Testis (tissue), 2 donors: ENCODE measurements at regions not wholly inside any gene's neighbourhood (a gene's known extent, or its start where the extent isn't known, plus 50 kb on each side); places are given as distances from the start of the nearest gene placed in this dataset.

ENCODE experiments used
- DNase-seq: peaks from one replicate; pipeline ENCODE4 v3.0.0-alpha.2; 2019
- H3K27ac ChIP-seq, 2 donors: fragments of 200-600 bp; sonication (generic); one replicate each; pipeline ENCODE4 v1.5.1; 2019
- H3K27me3 ChIP-seq: fragments of 200-600 bp; sonication (generic); one replicate; pipeline ENCODE4 v1.5.1; 2019
- H3K36me3 ChIP-seq: fragments of 200-600 bp; sonication (generic); one replicate; pipeline ENCODE4 v1.5.1; 2017; ENCODE audit warnings: low read depth; ENCODE audit errors: missing control alignments
- H3K4me1 ChIP-seq: fragments of 200-600 bp; sonication (generic); one replicate; pipeline ENCODE4 v1.5.1; 2019
- H3K4me3 ChIP-seq, 2 donors: fragments of 200-600 bp; sonication (generic); one replicate each; pipeline ENCODE4 v1.5.1; 2017 to 2019
- H3K9me3 ChIP-seq: fragments of 200-600 bp; sonication (generic); one replicate; pipeline ENCODE4 v1.5.1; 2017
- CTCF ChIP-seq, 3 experiments: fragments of 450-650 bp in 2 of 3; fragments of 200-600 bp in 1 of 3; sonication (generic) in 1 of 3; IDR thresholded peaks; one replicate each; pipeline ENCODE4 v1.5.1; 2016 to 2019; ENCODE audit warnings: antibody characterized with exemption in 3 of 3, mild to moderate bottlenecking in 2 of 3, moderate library complexity in 1 of 3
- POLR2A ChIP-seq: fragments of 450-650 bp; IDR thresholded peaks from one replicate; pipeline ENCODE4 v1.6.1; 2017; ENCODE audit warnings: antibody characterized with exemption, mild to moderate bottlenecking, moderate library complexity
- WGBS, 2 donors: methylation state at CpG; one replicate each; pipeline ENCODE4 v1.1.5; 2018; 5-methylcytosine and 5-hydroxymethylcytosine counted together
- intact Hi-C: fragments of 100-400 bp; cut with DNase I; formaldehyde crosslinking; loops from one replicate; pipeline ENCODE4 v1.15.1; 2023; ENCODE audit warnings: low total_unique reads

GRCh38 chrX:150256297-150256650 is 106.8 kb upstream of the MAMLD1 start:
- DNase-seq, result no peak
- Histone ChIP-seq H3K4me3 (no peak overlapping the region), H3K36me3 (no peaks in the 10 kb centered on the region), H3K4me1 (no peaks in the 10 kb centered on the region), H3K9me3 (no peaks in the 10 kb centered on the region), H3K27ac (no peak overlapping the region), H3K27me3 (no peaks in the 10 kb centered on the region)
- 100% methylated on average over 2 of the region's 2 CpGs for WGBS, 2 donors
- intact Hi-C loops, result no loop called here
- TF ChIP-seq POLR2A, result no peak
- no peak for TF ChIP-seq CTCF (IDR thresholded peaks at IDR 0.05)

DNA sequence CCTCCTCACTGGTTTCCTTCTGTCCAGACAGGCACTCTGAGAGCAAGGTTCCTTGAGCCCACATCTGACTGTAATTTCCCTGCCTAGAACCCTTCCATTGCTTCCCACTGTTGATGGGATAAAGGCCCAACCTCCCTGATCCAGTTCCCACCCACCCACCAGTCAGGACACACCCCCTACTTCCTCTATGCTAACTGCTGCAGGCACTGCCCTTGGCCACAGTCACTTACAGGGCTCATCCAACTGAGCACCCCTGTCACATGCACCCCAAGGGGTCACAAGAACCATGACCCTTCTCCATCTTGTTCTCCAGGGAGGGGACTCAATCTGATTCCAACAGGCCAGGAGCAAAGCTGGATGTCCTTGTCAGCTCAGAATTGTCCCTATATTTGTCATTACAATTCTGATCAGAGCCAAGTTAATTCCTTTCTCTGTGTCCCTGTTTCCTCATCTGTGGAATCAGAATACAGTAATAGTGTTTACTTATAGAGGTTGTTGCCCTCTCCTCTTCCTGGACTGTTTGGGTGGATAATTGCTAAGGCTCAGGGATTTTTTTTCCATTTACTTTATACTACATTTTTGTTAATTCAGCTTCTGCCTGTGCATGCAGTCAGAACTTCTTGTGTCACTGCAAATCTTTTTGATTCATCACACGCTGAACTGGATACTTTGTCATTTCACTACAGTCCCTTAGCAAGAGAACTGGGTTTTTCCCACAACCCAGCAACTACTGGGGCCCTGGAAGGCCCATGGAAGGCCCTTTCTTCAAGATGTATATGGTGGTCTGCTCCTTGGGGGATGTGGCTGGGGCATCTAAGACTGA is 105.6 kb upstream of the MAMLD1 start:
- no peaks in the 10 kb centered on the region for H3K4me1 ChIP-seq
- no peak overlapping the region for H3K4me3 ChIP-seq
- intact Hi-C loops, result no loop called here

DNA sequence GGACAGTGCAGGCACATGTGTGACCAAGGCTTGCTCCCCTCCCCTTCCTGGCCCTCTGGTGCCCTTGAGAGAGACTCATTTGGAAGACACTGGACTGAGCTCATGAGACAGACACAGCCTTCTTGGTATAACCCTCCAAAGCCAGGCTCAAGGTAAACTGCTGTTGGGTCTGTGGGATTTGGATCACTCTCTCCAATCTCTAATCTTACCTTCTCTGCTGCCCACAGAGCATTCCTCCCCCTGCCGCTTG is 105.0 kb upstream of the MAMLD1 start:
- TF ChIP-seq CTCF (IDR thresholded peaks at IDR 0.05) (no peak), POLR2A (no peak)
- Histone ChIP-seq H3K9me3 (no peaks in the 10 kb centered on the region), H3K36me3 (no peaks in the 10 kb centered on the region), H3K27ac (no peak overlapping the region), H3K4me3 (no peak overlapping the region), H3K27me3 (no peaks in the 10 kb centered on the region), H3K4me1 (no peaks in the 10 kb centered on the region)
- 83 to 90% methylated on average over 1 of the region's 1 CpG for WGBS, 2 donors
- no peak for DNase-seq
- intact Hi-C loops, result no loop called here

More for the DNA sequence above, 105.6 kb upstream of the MAMLD1 start:
- Histone ChIP-seq H3K27ac (no peak overlapping the region), H3K9me3 (no peaks in the 10 kb centered on the region), H3K36me3 (no peaks in the 10 kb centered on the region), H3K27me3 (no peaks in the 10 kb centered on the region)
- WGBS, 2 donors, result 77 to 86% methylated on average over 1 of the region's 1 CpG
- no peak for DNase-seq
- TF ChIP-seq POLR2A (no peak), CTCF (IDR thresholded peaks at IDR 0.05) (no peak)

DNA sequence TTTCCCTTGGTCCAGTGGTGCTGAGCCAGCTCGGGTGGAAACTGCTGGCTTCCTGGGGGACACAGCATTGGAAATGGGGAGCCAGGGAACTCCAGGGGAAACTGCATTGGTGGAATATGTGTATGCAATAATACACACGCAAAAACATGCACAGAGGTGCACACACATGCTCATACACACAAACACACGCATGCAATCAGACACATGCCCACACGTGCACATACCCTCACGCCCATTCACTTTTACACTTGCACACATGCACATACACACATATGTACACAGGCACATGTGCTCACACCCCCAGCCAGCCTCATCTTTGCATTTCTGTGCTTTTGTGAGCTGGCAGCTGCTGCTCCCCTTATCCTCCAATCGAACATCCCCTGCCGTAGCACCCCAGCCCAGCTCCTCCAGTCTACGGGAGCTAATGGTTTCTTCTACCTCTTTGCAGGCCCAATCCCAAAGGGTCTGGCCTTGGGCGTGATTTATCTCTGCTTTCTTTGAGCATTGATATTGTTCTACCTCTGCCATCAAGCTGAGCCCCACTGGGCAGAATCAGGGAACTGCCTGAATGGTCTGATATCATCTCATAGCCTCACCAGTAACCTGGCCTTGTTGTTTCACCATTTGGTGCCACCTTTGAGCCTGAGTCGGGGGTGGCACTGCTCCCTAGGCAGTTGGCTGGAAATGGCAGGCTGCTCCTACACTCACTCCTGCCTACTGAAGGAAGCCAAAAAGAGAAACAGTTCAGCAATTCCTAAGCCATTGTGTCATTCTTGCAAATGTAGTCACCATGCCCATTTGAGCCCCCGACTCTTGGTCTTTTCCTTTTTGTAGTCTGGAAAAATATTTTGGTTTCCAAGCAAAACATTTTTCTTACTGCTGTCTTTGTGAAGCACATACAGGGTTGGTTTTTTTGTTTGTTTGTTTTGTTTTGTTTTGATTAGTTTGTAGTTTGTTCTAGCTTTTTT is 104.4 kb upstream of the MAMLD1 start:
- H3K9me3 ChIP-seq, result no peaks in the 10 kb centered on the region
- intact Hi-C loops, result no loop called here
- 80 to 94% methylated on average over 6 to 11 of the region's 11 CpGs for WGBS, 2 donors
- H3K27ac ChIP-seq, result no peak overlapping the region
- no peak for DNase-seq
- no peaks in the 10 kb centered on the region for H3K36me3 ChIP-seq
- TF ChIP-seq CTCF (IDR thresholded peaks at IDR 0.05), result no peak
- TF ChIP-seq POLR2A, result no peak
- H3K4me1 ChIP-seq, result no peaks in the 10 kb centered on the region
- no peak overlapping the region for H3K4me3 ChIP-seq
- H3K27me3 ChIP-seq, result no peaks in the 10 kb centered on the region
